SK-N-MC (cell line): ENCODE measurements at regions not wholly inside any gene's neighbourhood (a gene's known extent, or its start where the extent isn't known, plus 50 kb on each side); places are given as distances from the start of the nearest gene placed in this dataset.
"Not testable (repeated sequence)": the region's sequence is repeated elsewhere in the genome, so short reads cannot be mapped to it uniquely, and the experiment has no call there.

Experiments used
- DNase-seq: peaks from one replicate; pipeline ENCODE4 v3.0.0-alpha.2; 2011; ENCODE audit warnings: low read depth, low spot score
- H3K27ac ChIP-seq: fragments of 200-600 bp; sonication (generic); 2 replicates; pipeline ENCODE4 v1.5.1; 2016; ENCODE audit warnings: mixed run types
- H3K36me3 ChIP-seq: fragments of 200-600 bp; sonication (generic); 2 replicates; pipeline ENCODE4 v1.6.1; 2017; ENCODE audit warnings: antibody characterized with exemption, low read length, mixed read lengths; ENCODE audit not compliant: insufficient read depth
- H3K4me3 ChIP-seq: fragments of 200-600 bp; sonication (generic); 2 replicates; pipeline ENCODE4 v1.5.1; 2016
- H3K9ac ChIP-seq: fragments of 200-600 bp; sonication (generic); 2 replicates; pipeline ENCODE4 v1.8.0; 2017; ENCODE audit warnings: mixed run types, mixed read lengths; ENCODE audit not compliant: insufficient read length
- H3K9me3 ChIP-seq: fragments of 200-600 bp; sonication (generic); 2 replicates; pipeline ENCODE4 v1.6.1; 2017; ENCODE audit warnings: low read depth, mild to moderate bottlenecking, antibody characterized with exemption, low read length, moderate library complexity, mixed read lengths
- EZH2 ChIP-seq: fragments of 200-600 bp; sonication (generic); IDR thresholded peaks from one replicate; pipeline ENCODE4 v1.6.1; 2017; ENCODE audit warnings: antibody characterized with exemption
- FOXP2 ChIP-seq: optimal IDR thresholded peaks from 2 replicates; pipeline ENCODE3; 2011; ENCODE audit warnings: mild to moderate bottlenecking, moderate library complexity; ENCODE audit not compliant: insufficient read depth; ENCODE audit errors: extremely low read length, control extremely low read depth
- POLR2AphosphoS5 ChIP-seq: IDR thresholded peaks from 2 replicates; pipeline ENCODE4 v1.6.1; 2012; ENCODE audit warnings: mild to moderate bottlenecking, low read depth, low read length, borderline replicate concordance

DNA sequence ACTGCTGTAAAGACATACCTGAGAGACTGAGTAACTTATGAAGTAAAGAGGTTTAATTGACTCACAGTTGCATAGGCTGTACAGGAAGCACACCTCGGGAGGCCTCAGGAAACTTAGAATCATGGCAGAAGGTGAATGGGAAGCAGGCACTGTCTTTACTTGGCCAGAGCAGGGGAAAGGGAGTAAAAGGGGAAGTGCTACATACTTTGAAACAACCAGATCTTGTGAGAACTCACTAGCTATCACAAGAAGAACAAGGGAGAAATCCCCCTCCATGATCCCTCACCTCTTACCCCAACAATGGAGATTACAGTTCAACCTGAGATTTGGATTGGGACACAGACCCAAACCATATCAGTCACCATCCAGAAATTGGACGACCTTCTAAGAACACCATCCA lies 1285.8 kb upstream of the CDH9 start:
- H3K27ac ChIP-seq = no peak overlapping the region
- DNase-seq = no peak
- H3K9me3 ChIP-seq = no peaks in the 10 kb centered on the region
- H3K36me3 ChIP-seq = no peaks in the 10 kb centered on the region
- no peak overlapping the region for H3K4me3 ChIP-seq
- TF ChIP-seq FOXP2 = no peak
- TF ChIP-seq EZH2 = no peak
- no peak for TF ChIP-seq POLR2AphosphoS5
- H3K9ac ChIP-seq = no peak overlapping the region

DNA sequence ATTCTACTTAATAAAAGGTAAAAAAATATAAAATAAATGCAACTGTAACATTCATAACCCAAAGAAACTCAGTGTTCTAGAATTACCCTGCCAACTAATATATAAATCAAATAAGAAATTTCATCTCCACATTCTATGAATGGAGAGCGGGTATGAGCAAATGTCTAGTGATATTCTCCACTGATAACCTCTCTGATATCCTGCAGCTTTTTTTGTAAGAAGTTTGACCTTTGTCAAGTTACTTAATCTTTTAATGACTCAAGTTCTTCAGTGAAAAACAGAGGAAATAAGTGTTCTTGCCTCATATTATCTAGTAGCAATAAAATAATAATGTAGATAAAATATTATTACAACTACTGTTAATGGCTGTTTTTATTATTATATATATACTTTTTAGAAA lies 1275.6 kb upstream of the CDH9 start:
- Histone ChIP-seq H3K9me3 (no peaks in the 10 kb centered on the region), H3K9ac (no peak overlapping the region), H3K36me3 (no peaks in the 10 kb centered on the region), H3K27ac (no peak overlapping the region), H3K4me3 (no peak overlapping the region)
- DNase-seq = no peak
- TF ChIP-seq FOXP2 (no peak), EZH2 (no peak), POLR2AphosphoS5 (no peak)

DNA sequence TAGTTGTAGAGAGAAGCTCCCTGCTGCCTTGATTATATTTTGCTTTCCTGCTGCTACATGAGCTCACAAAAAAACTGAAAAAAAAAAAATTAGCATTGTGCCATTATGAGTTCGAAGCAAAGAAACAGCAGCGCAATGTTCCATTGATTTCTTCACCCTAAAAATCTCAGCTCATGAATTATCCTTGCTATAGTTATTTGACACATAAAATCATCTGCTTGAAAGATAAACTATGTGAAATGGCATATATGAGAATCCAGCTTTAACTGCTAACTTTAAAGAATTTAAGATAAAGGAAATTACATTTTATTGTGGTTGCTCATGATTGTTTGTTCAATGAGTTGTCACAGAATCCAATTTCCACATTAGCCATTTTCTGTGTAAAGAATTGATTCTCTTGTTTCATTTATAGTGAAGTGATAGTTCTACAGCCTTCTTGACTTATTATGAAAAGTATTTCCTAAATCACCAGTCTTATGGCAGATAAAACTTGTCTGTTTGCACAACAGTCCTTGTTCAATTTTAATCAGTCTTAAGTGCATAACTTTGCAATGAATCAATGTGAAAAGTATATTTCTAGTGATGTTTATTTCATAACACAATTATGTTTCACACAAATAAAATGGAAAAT lies 1275.0 kb upstream of the CDH9 start:
- no peak for DNase-seq
- Histone ChIP-seq H3K9me3 (no peaks in the 10 kb centered on the region), H3K9ac (no peak overlapping the region), H3K4me3 (no peak overlapping the region), H3K27ac (peak overlapping the region; percentile 54), H3K36me3 (no peaks in the 10 kb centered on the region)
- no peak for TF ChIP-seq EZH2
- no peak for TF ChIP-seq FOXP2
- TF ChIP-seq POLR2AphosphoS5 = no peak

DNA sequence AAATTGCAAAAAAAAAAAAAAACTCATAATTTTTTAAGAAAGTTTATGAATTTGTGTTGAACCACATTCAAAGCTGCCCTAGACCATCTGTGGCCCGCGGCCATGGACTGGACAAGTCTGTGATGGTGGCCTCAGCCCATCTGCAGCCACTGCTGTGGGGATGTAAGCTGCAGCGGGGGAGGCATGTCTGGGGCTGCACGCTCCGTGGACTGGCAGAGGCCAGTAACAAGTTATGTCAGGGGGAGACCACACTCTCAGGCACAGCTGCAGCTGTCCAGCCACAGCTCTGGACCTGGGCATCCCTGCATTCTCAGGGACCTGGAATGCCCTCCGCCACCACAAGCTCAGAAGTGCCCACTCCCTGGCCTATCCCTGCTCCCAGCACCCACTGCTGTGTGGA lies 1272.3 kb upstream of the CDH9 start:
- H3K36me3 ChIP-seq = no peaks in the 10 kb centered on the region
- H3K27ac ChIP-seq = no peak overlapping the region
- no peak for TF ChIP-seq POLR2AphosphoS5
- no peak for TF ChIP-seq EZH2
- no peak for TF ChIP-seq FOXP2
- no peak overlapping the region for H3K4me3 ChIP-seq
- DNase-seq = no peak
- H3K9ac ChIP-seq = no peak overlapping the region
- H3K9me3 ChIP-seq = no peaks in the 10 kb centered on the region

DNA sequence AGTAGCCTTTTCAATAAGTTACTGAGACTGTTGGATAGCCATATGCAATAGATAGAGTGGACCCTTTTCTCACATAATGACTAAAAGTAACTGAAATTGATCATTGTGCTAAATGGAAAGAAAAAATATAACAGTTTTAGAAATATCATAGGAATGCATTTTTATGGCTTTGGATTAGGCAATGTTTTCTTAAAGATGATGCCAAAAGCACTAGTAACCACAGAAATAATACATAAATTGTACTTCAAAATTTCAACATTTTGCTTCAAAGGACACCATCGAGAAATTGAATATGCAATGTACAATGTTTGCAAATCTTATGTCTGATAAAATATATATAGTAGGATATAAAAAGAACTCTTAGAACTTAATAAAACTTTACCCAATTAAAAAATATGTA lies 1267.5 kb upstream of the CDH9 start:
- Histone ChIP-seq H3K27ac (no peak overlapping the region), H3K9ac (no peak overlapping the region), H3K36me3 (no peaks in the 10 kb centered on the region), H3K9me3 (no peaks in the 10 kb centered on the region), H3K4me3 (no peak overlapping the region)
- DNase-seq = no peak
- no peak for TF ChIP-seq POLR2AphosphoS5
- TF ChIP-seq EZH2 = no peak
- no peak for TF ChIP-seq FOXP2

DNA sequence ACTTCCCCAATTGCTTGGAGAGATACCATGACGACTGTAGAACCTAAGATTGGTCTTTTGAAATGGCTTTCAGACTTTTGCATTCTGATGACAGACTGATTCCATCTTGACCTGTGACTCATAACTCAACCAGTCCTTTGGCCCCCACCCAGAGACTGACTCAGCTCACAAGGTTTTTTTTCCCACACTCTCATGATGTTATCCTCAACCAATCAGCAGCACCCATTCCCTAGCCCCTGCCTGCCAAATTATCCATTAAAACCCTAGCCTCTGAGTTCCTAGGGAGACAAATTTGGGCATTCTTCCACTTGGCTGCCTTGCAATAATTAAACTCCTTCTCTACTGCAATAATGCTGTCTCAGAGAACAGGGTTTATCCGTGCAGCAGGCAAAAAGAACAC lies 1263.3 kb upstream of the CDH9 start:
- Histone ChIP-seq H3K9ac (no peak overlapping the region), H3K27ac (no peak overlapping the region), H3K4me3 (no peak overlapping the region), H3K36me3 (no peaks in the 10 kb centered on the region), H3K9me3 (no peaks in the 10 kb centered on the region)
- no peak for DNase-seq
- TF ChIP-seq POLR2AphosphoS5 (no peak), EZH2 (no peak), FOXP2 (no peak)

DNA sequence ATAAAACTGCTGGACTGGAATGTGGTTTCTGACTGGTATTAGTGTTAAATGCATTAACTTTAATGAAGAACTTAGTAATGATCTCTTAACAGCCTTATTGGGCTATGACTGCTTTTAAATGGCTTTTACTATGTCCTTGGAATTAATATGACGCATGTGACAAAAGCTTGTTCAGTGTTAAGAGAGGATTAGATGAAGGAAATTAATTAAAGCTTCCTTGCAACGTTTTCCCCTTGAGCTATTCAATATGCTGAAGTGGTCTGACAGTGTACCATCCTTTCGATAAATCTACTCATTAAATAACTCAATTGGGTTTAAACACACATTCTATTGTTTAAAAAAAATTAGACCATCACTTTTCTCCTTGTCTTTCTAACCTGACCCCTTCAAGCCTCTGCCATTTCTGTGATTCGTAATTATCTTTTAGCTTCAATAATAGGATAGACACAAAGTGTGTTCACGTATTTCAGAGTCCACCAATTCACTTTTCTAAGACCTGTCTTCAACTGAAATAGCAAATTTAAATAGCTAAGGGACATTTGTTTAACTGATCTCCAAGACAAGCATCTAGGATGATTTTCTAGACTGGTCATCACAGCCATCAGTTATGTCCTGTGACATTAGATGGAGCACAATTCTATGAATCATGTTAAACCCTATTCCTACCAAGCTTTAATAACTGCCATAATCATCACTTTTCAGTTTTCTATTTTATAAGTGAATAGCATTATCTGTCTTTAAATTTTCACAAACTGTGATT lies 1258.0 kb upstream of the CDH9 start:
- Histone ChIP-seq H3K9me3 (no peaks in the 10 kb centered on the region), H3K27ac (no peak overlapping the region), H3K4me3 (no peak overlapping the region), H3K9ac (no peak overlapping the region), H3K36me3 (no peaks in the 10 kb centered on the region)
- TF ChIP-seq POLR2AphosphoS5 = no peak
- no peak for TF ChIP-seq EZH2
- no peak for TF ChIP-seq FOXP2
- DNase-seq = no peak

DNA sequence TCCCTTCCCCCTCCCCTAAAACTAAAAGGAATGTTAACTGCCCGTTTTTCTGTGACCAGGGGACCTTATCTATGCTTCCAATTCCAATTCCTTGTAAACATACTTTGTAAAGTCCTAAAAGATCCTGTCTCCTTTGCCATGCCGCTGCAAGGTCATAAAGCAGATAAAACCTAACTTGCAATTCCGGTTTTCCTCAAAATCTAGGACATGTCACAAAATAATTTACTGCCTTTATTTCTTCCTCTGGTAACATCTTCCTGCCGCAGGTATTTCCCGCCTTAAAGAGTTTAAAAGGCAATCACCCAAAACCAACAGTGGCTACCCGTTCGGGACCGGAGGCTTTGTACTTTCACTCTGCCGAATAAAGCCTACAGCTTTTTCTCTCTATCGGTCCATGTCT lies 1248.6 kb upstream of the CDH9 start:
- not testable (repeated sequence) for H3K27ac ChIP-seq, H3K9me3 ChIP-seq, H3K4me3 ChIP-seq, H3K9ac ChIP-seq, DNase-seq, H3K36me3 ChIP-seq

DNA sequence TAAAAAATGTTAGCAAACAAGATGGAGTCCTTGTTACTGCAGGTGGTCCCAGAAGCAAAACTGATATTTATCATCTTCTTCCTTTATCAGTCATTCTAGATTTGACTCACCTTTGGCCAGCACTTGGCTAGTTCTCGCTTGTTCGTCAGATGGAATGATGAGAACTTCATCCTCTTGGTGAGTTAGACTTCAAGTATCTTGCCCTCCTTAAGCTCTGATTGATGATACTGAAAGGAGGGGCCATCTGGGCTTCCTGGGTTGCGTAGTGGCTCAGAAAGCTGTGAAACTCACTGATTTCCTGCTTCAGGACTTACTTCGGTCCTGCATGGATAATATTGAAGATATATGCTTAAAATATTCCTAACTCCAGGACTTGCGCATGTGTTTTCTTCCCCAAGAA lies 1248.2 kb upstream of the CDH9 start:
- TF ChIP-seq POLR2AphosphoS5 = no peak
- TF ChIP-seq FOXP2 = no peak
- TF ChIP-seq EZH2 = no peak
- Histone ChIP-seq H3K27ac (no peak overlapping the region), H3K9ac (no peak overlapping the region), H3K36me3 (no peaks in the 10 kb centered on the region), H3K9me3 (no peaks in the 10 kb centered on the region), H3K4me3 (no peak overlapping the region)
- DNase-seq = no peak
